Peyer's patch (tissue), 4 donors: ENCODE measurements at regions not wholly inside any gene's neighbourhood (a gene's known extent, or its start where the extent isn't known, plus 50 kb on each side); places are given as distances from the start of the nearest gene placed in this dataset.

ENCODE experiments used
- POLR2A ChIP-seq, 2 donors: fragments of 450-650 bp; IDR thresholded peaks; one replicate each; pipeline ENCODE4 v1.5.1; 2017; ENCODE audit warnings: antibody characterized with exemption in 2 of 2, mild to moderate bottlenecking in 2 of 2, moderate library complexity in 2 of 2
- TF ChIP-seq, protein P1 (sequence below), 6 experiments: fragments of 450-650 bp in 4 of 6; fragments of 200-600 bp in 2 of 6; sonication (generic) in 1 of 6; IDR thresholded peaks; one replicate each; pipeline ENCODE4 v1.5.1; 2017 to 2019; ENCODE audit warnings: antibody characterized with exemption in 6 of 6, mild to moderate bottlenecking in 3 of 6, moderate library complexity in 1 of 6

GRCh38 chrX:22325096-22325495 is 52.4 kb downstream of the CBLL2 start:
- TF ChIP-seq POLR2A (IDR thresholded peaks at IDR 0.05), result no peak
- TF ChIP-seq, protein P1, sequence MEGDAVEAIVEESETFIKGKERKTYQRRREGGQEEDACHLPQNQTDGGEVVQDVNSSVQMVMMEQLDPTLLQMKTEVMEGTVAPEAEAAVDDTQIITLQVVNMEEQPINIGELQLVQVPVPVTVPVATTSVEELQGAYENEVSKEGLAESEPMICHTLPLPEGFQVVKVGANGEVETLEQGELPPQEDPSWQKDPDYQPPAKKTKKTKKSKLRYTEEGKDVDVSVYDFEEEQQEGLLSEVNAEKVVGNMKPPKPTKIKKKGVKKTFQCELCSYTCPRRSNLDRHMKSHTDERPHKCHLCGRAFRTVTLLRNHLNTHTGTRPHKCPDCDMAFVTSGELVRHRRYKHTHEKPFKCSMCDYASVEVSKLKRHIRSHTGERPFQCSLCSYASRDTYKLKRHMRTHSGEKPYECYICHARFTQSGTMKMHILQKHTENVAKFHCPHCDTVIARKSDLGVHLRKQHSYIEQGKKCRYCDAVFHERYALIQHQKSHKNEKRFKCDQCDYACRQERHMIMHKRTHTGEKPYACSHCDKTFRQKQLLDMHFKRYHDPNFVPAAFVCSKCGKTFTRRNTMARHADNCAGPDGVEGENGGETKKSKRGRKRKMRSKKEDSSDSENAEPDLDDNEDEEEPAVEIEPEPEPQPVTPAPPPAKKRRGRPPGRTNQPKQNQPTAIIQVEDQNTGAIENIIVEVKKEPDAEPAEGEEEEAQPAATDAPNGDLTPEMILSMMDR (IDR thresholded peaks at IDR 0.05), result no peak
